RPMI8226 (cell line): ENCODE measurements at regions not wholly inside any gene's neighbourhood (a gene's known extent, or its start where the extent isn't known, plus 50 kb on each side); places are given as distances from the start of the nearest gene placed in this dataset.

Experiments used
- DNase-seq: peaks from one replicate; pipeline ENCODE4 v3.0.0-alpha.2; 2015

DNA sequence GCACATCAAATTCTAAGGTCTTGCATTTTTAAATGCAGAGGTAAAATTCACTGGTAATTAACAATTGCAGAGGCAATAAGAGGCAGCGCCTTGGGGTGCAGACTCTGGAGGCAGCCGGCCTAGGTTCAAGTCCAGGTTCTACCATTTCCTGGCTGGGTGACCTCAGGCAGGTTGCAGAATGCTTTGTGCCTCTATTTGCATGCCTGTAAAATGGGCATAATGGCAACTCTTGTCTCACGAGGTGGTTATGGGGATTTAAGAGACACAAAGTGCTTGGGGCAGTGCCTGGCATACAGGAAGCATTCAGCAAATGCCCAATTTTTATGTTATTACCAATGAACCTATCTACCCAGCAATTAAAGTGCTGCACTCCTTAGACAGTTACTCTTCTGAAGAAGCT, 180.0 kb upstream of the LHX5 start:
- DNase-seq: no peak

GRCh38 chr12:113650476-113650875, 178.8 kb upstream of the LHX5 start:
- no peak for DNase-seq

- DNase-seq: no peak
Measured at GRCh38 chr12:113649256-113649830, 177.7 kb upstream of the LHX5 start.

DNA sequence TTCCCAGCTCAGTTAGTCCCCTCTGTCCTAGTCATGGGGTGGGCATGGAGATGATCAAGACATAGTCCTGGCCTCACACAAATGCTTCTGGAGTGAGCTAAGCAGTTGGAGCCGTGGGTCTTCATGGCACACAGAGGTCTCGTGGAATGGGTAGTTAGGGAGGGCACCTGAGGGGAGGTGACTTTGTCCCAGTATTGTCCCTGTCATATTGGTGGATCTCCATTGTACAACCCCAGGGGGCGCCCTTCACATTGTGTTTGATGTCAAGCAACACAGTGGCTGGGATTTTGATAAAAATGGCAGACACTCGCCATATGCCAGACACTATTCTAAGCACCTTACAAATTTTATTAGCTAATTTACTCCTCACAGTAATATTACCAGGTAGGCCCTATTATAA, 175.4 kb upstream of the LHX5 start:
- peak; percentile 28 for DNase-seq

DNA sequence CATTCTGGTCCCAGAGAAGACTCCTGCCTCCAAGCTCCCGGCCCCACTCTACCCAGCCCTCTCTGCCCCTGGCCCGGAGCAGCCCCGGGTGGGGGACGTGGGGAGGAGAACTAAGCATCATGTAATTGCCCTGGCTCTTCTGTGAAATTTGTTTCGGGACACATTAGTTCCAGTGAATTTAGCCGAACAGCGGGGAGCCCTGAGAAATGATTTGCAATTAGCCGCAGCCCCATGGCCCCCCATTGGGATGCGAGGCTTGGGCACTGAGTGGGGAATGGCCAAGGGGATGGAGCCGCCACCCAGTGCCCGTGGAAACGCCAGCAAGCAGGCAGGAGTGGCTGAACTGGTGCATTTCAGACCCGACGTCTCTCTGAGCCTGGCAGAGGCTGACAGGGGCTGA, 173.9 kb upstream of the LHX5 start:
- DNase-seq: no peak

DNA sequence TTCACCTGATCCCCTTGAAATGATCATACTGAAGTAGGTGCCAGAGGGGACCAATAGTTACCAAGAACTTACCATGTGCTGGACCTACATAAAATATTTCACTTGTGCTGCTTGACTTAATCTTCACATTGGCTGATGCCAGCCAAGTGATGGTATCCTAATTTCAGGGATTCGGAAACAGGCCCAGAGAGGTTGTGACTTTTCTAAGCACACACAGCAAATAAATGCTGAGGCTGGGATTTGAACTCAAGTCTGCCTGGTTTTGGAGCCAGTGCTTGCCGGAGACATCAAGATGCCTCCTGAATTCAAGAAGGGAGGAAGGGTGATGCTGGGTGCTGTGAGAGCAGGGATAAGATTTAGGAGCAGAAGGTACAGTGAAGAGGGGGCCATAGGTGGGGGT, 173.5 kb upstream of the LHX5 start:
- DNase-seq: no peak

DNA sequence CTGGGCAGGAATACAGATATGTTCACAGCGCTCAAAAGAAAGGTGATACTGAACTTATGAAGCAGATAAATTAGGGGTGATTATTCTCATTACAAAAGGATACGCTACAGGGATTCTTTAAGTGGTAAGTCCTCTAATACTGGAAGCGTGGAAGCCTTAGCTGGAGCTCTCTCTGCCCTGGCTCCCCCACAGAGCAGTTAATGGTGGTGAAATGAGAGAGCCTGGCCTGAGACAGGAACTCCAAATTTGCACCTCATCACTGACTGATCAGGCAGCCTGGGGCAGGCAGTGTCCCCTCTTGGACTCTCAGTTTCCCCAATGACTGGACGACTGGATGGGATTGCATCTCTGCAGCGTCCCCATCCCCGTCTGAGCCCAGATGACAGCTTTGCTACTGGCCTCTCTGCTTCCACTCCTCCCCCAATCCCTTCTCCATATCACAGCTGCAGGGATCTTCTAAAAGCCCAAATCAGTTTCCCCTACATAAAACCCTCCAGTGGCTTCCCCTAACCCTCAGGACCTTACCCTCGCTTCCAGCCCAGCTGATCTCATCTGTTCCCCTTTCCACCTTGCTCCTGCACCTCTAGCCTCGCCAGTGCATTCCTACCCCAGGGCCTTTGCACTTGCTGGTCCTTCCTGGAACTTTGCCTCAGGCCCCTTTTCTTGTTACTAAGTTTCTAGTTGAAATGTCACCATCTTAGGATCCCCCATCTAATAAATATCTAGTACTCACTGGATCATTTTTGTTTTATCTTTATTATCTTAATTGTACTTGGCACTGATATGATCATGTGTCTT, 171.7 kb upstream of the LHX5 start:
- no peak for DNase-seq

DNA sequence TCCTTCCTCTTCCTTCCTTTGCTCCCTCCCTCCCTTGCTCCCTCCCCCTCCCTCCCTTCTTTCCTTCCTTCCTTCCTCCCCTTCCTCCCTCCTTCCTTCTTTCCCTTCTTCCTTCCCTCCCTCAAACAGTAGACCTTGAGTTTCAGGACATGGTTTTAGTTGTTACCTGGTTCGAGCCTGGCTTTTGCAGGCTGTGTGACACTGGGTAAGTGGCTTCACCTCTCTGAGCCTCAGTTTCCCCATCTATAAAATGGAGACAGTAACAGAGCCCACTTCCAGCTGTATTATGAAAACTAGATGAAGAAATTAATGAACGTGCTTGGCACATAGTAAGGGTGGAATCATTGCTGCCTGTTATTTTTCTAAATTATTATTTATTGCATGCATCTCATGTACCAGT, 171.0 kb upstream of the LHX5 start:
- no peak for DNase-seq

- no peak for DNase-seq
Measured at GRCh38 chr12:113642216-113642615, 170.5 kb upstream of the LHX5 start.

DNA sequence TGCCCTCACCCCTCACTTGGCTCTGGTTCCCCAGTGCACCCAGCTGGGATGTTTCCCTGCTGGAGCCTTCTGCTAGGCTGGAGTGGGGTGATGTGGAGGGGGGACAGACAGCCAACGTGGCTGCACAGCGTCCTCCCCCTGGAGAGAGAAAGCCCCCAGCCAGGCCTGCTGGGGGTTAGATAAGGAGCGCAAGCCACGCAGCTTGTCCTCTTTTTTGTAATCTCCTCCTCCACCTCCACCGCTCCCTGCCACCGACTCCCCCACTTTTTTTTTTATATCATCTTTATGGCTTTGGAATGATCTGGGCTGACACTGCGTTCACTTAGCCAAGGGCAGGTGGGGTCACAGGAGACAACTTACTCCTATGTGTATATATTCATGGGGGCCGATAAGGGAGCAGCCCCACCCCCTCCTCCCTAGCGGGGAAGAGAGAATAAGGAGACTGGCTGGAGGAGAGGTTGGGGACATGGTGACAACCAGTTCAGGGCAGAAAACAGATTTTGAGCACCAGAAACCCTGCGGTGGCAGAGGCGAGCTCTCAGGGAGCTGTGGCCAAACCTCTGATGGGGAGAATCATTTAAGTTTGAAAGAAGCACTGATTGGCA, 169.9 kb upstream of the LHX5 start:
- no peak for DNase-seq

GRCh38 chr12:113640837-113641236, 169.2 kb upstream of the LHX5 start:
- DNase-seq: no peak

DNA sequence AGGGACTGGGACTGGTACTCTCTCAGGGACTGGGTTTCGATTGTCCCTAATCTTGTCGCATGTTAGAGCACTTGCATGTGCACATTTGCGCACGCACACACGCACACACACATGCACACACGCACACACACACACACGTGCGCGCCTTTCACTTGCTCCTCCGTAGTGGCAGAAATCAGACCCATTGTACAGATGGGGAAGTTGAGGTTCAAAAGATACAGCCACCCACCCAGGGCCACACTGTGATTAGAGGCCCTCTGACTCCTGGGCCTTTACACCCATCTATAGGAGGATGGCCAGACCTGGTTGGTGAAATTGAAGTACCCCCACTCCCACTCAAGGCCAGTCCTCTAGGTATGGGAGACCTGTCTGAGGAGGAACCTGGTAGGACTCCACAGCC, 167.8 kb upstream of the LHX5 start:
- DNase-seq: no peak

DNA sequence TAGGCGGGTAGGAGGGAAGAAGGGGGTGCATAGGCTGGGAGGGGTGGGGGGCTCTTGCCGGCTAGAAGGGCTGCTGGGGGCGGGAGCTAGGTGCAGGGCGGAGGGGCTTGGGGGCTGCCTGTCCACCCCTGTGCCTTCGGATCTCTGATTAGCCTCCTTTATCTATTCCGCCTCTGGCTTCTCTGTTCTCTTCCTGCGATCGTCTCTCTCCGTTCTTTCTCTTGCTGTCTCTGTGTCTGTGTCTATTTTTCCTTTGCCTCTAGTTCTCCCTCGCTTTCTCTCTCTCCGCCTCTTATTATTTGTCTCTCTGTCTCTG, 166.7 kb upstream of the LHX5 start:
- DNase-seq: no peak

DNA sequence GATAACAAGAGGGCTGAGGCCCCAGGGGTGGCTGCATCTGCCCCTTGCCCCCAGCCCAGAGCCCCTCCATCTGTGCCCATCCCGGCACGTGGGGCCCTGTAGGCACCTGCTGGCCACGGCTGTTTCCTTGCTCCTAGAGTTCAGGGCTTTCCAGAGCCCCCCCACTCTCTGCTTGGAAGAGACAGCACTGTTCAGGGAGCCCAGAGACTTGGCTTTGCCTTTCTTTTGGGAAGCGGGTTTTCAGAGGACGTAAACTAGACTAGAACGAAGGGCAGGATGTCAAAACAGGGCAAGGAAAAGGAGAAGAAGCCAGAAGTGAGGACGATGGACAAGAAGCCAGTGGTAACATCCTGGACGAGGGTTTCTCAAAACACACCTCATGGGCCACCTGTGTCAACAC, 163.3 kb upstream of the LHX5 start:
- no peak for DNase-seq

- no peak for DNase-seq
Measured at GRCh38 chr12:113634474-113634873, 162.8 kb upstream of the LHX5 start.

- DNase-seq: no peak
Measured at GRCh38 chr12:113633678-113634332, 162.1 kb upstream of the LHX5 start.

DNA sequence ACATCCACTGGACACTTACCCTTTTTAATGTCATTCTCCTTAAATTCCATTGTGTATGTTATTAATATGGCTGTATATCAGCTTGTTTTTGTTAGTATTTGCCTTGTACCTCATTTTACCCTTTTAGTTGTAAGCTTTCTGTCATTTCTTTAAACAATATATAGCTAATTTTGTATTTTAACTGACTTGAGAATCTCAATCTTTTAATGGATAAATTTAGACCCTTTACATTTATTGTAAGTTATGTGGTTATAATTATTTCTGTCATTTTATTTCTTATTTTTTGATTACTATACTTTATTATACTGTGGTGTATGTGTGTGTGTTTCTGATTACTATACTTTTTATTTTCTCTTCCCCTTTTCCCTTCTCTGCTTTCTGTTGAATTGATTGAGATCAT, 159.0 kb upstream of the LHX5 start:
- DNase-seq: no peak

DNA sequence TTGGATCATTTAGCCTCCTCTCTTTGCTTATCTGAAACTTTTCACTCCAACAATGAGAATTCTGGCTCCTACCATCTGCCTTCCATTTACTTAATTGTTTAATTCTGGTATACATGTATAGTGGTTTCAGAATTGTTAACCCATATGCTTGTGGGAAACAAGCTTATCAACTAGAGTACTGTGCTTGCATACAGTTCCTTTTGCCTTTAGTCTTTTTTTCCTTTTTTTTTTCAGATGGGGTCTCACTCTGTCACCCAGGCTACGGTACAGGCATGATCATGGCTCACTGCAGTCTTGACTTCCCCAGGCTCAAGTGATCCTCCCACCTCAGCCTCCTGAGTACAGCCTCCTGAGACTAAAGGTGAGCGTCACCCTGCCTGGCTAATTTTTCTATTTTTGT, 153.8 kb upstream of the LHX5 start:
- DNase-seq: no peak

DNA sequence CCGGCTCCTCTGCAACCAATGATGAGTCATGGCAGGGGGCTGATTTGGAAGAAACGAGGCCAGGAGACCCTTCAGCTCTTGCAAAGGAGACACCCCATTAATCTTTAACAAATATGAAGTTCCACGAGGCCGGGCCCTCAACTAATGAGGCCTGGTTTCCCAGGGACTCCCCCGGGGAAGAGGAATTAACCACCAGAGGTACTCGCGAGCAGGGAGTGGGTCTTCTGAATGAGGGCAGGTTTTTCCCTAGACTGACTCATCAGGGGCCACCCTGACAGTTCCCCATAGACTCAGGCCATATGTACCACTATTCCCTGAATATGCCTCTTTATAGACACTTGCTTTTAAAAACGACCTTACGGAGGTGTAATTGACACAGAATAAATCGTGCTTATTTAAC, 150.7 kb upstream of the LHX5 start:
- no peak for DNase-seq

- no peak for DNase-seq
Measured at GRCh38 chr12:113620437-113620976, 148.8 kb upstream of the LHX5 start.

GRCh38 chr12:113619202-113619601, 147.5 kb upstream of the LHX5 start:
- DNase-seq: no peak

DNA sequence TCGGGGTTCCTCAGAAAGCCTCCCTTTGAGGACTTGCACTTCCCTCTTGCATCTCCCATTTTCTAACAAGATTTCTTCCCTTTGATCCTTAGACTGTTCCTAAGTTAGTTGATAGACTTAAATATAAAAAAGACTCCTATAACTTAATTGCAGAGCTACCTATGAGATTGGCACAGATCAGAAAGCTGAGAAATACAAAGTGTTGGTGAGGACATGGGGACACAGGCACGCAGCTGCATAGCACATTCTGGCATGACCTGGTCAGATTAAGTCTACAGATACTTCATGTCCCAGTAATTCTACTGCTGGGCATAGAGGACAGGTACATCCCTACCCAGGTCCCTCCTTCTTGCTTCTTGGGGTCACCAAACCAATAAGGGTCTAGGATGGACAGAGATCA, 141.7 kb upstream of the LHX5 start:
- DNase-seq: no peak

GRCh38 chr12:113612793-113613192, 141.1 kb upstream of the LHX5 start:
- DNase-seq: no peak
